IMR-90 (cell line): ENCODE measurements at regions not wholly inside any gene's neighbourhood (a gene's known extent, or its start where the extent isn't known, plus 50 kb on each side); places are given as distances from the start of the nearest gene placed in this dataset.
"Not testable (repeated sequence)": the region's sequence is repeated elsewhere in the genome, so short reads cannot be mapped to it uniquely, and the experiment has no call there.

ENCODE experiments used
- ATAC-seq: fragments of 200-7000 bp; cut with Tn5 transposase; 2 replicates; pipeline ENCODE4 v1.9.1; 2020; ENCODE audit warnings: low read depth, mild to moderate bottlenecking, moderate library complexity
- BruUV-seq: library from RNA; stranded (reverse); fragments of 400-500 nt; replicated peaks from 2 replicates; lab custom pipeline; 2021; lab: Mats Ljungman, UMichigan
- CTCF ChIA-PET: fragments of 300-600 bp; formaldehyde crosslinking; extraction: SDS; loops from one replicate; lab custom pipeline; 2021; ENCODE audit warnings: antibody characterized with exemption; lab: Yijun Ruan, JAX
- POLR2A ChIA-PET: fragments of 300-600 bp; sonication (Branson Sonifier 250); formaldehyde crosslinking; loops from one replicate; lab custom pipeline; 2022; ENCODE audit warnings: antibody characterized with exemption; ENCODE audit not compliant: unreplicated experiment; lab: Charles Lee
- DNase-seq: peaks from one replicate; pipeline ENCODE4 v3.0.0; 2013
- H2AFZ ChIP-seq: replicated peaks from 2 replicates; pipeline ENCODE3; 2013; ENCODE audit warnings: low read length, mild to moderate bottlenecking; ENCODE audit not compliant: poor library complexity
- H2AK5ac ChIP-seq: 2 replicates; pipeline ENCODE4 v1.6.1; 2013; ENCODE audit warnings: low read depth, low read length, inconsistent platforms
- H2AK9ac ChIP-seq: replicated peaks from 2 replicates; pipeline ENCODE3; 2013; ENCODE audit warnings: mild to moderate bottlenecking, low read depth, low read length, moderate library complexity; ENCODE audit not compliant: poor library complexity
- H2BK120ac ChIP-seq: 2 replicates; pipeline ENCODE4 v1.6.1; 2013; ENCODE audit warnings: low read depth, low read length, inconsistent platforms
- H2BK15ac ChIP-seq: 3 replicates; pipeline ENCODE4 v1.6.1; 2013; ENCODE audit warnings: low read depth, low read length, inconsistent platforms
- H2BK20ac ChIP-seq: 2 replicates; pipeline ENCODE4 v1.6.1; 2013; ENCODE audit warnings: low read depth, mild to moderate bottlenecking, inconsistent platforms, low read length, moderate library complexity
- H2BK5ac ChIP-seq: 2 replicates; pipeline ENCODE4 v1.6.1; 2013; ENCODE audit warnings: mild to moderate bottlenecking, low read depth, low read length, inconsistent platforms; ENCODE audit not compliant: poor library complexity, severe bottlenecking
- H3K14ac ChIP-seq: replicated peaks from 2 replicates; pipeline ENCODE4 v1.6.1; 2013; ENCODE audit warnings: low read depth, low read length, inconsistent platforms
- H3K18ac ChIP-seq: 2 replicates; pipeline ENCODE4 v1.6.1; 2013; ENCODE audit warnings: low read depth, low read length, control low read depth
- H3K23ac ChIP-seq: 2 replicates; pipeline ENCODE4 v1.6.1; 2013; ENCODE audit warnings: low read depth, low read length, inconsistent platforms
- H3K27ac ChIP-seq: 2 replicates; pipeline ENCODE4 v1.5.1; 2013; ENCODE audit warnings: mild to moderate bottlenecking, control low read depth, low read length; ENCODE audit not compliant: insufficient read depth
- H3K27me3 ChIP-seq: 2 replicates; pipeline ENCODE4 v1.6.1; 2013; ENCODE audit warnings: low read length; ENCODE audit not compliant: control insufficient read depth, insufficient read depth
- H3K36me3 ChIP-seq: 2 replicates; pipeline ENCODE4 v1.6.1; 2013; ENCODE audit warnings: low read length, mixed read lengths; ENCODE audit not compliant: control insufficient read depth, insufficient read depth
- H3K4ac ChIP-seq: 2 replicates; pipeline ENCODE4 v1.6.1; 2013; ENCODE audit warnings: low read depth, low read length, inconsistent platforms
- H3K4me1 ChIP-seq: 2 replicates; pipeline ENCODE4 v1.6.1; 2013; ENCODE audit warnings: low read length, mixed read lengths; ENCODE audit not compliant: control insufficient read depth, insufficient read depth
- H3K4me2 ChIP-seq: 2 replicates; pipeline ENCODE4 v1.6.1; 2013; ENCODE audit warnings: low read depth, mild to moderate bottlenecking, control low read depth, low read length, moderate library complexity
- H3K4me3 ChIP-seq: 2 replicates; pipeline ENCODE4 v1.5.1; 2013; ENCODE audit warnings: low read depth, mild to moderate bottlenecking, control low read depth, low read length, moderate library complexity; ENCODE audit not compliant: insufficient read depth
- H3K56ac ChIP-seq: 2 replicates; pipeline ENCODE4 v1.6.1; 2013; ENCODE audit warnings: low read length, inconsistent platforms; ENCODE audit not compliant: insufficient read depth; ENCODE audit errors: extremely low read depth
- H3K79me1 ChIP-seq, 2 experiments: 2 replicates each; pipeline ENCODE4 v1.6.1; 2013; ENCODE audit warnings: low read length in 2 of 2, inconsistent platforms in 1 of 2, low read depth in 1 of 2
- H3K9ac ChIP-seq: 2 replicates; pipeline ENCODE4 v1.6.1; 2013; ENCODE audit warnings: low read depth, low read length, control low read depth
- H3K9me1 ChIP-seq: 2 replicates; pipeline ENCODE4 v1.6.1; 2013; ENCODE audit warnings: low read length, inconsistent platforms; ENCODE audit not compliant: insufficient read depth
- H3K9me3 ChIP-seq: 2 replicates; pipeline ENCODE4 v1.6.1; 2013; ENCODE audit warnings: low read length; ENCODE audit not compliant: control insufficient read depth, insufficient read depth
- H4K20me1 ChIP-seq: 2 replicates; pipeline ENCODE4 v1.6.1; 2013; ENCODE audit warnings: low read length, inconsistent platforms; ENCODE audit not compliant: insufficient read depth
- H4K5ac ChIP-seq: 2 replicates; pipeline ENCODE4 v1.6.1; 2013; ENCODE audit warnings: mild to moderate bottlenecking, low read depth, low read length, control low read depth
- H4K8ac ChIP-seq, 2 experiments: 2 replicates each; pipeline ENCODE4 v1.6.1; 2013; ENCODE audit warnings: low read depth in 2 of 2, low read length in 2 of 2, control low read depth in 1 of 2, inconsistent platforms in 1 of 2
- H4K91ac ChIP-seq: 2 replicates; pipeline ENCODE4 v1.6.1; 2013; ENCODE audit warnings: low read depth, low read length, inconsistent platforms; ENCODE audit not compliant: insufficient read depth
- WGBS, 2 experiments: methylation state at CpG; one replicate each; pipeline versions ENCODE4 v1.1.5 to v1.1.7; 2013; ENCODE audit warnings: missing lambda C conversion rate in 2 of 2; ENCODE audit not compliant: insufficient read length in 1 of 2; ENCODE audit errors: extremely low coverage in 2 of 2; 5-methylcytosine and 5-hydroxymethylcytosine counted together
- dilution Hi-C: fragments of 300-500 bp; cut with HindIII; formaldehyde crosslinking; loops from one replicate; pipeline ENCODE4 v1.14.3; 2018; ENCODE audit warnings: low sequenced_read_pairs; ENCODE audit not compliant: unreplicated experiment
- in situ Hi-C: fragments of 300-500 bp; cut with MboI; formaldehyde crosslinking; loops from 3 replicates; pipeline ENCODE4 v1.14.3; 2019; ENCODE audit warnings: low sequenced_read_pairs, inconsistent platforms, mixed read lengths
- intact Hi-C: fragments of 100-400 bp; cut with micrococcal nuclease; formaldehyde crosslinking; loops from 2 replicates; pipeline ENCODE4 v1.10.0; 2022

DNA sequence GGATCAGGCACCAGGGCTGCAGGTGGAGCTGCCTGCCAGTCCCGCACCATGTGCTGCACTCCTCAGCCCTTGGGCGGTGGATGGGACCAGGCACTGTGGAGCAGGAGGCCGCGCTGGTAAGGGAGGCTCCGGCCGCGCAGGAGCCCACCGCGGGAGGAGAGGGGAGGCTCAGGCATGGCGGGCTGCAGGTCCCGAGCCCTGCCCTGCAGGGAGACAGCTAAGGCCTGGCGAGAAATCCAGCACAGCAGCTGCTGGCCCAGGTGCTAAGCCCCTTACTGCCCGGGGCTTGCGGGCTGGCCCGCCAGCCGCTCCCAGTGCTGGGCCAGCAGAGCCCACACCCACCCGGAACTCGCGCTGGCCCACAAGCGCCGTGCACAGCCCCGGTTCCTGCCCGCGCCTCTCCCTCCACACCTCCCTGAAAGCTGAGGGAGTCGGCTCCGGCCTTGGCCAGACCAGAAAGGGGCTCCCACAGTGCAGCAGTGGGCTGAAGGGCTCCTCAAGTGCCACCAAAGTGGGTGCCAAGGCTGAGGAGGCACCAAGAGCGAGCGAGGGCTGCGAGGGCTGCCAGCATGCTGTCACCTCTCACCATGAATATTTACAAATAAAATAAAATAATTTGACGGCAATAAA, 294.7 kb downstream of the CD109 start:
- H2AK5ac ChIP-seq, H2BK120ac ChIP-seq, H3K14ac ChIP-seq, H3K9me1 ChIP-seq, H3K4me2 ChIP-seq, BruUV-seq, H3K18ac ChIP-seq, H3K4me3 ChIP-seq, H3K4me1 ChIP-seq, DNase-seq, H2AFZ ChIP-seq, H2AK9ac ChIP-seq, H2BK20ac ChIP-seq, intact Hi-C loops, ATAC-seq, H3K27me3 ChIP-seq, H2BK15ac ChIP-seq, H4K20me1 ChIP-seq, H4K8ac ChIP-seq, H3K56ac ChIP-seq, H3K4ac ChIP-seq, H4K5ac ChIP-seq, H3K9me3 ChIP-seq, POLR2A ChIA-PET, in situ Hi-C loops, dilution Hi-C loops, H3K23ac ChIP-seq, H3K27ac ChIP-seq, H2BK5ac ChIP-seq, H3K79me1 ChIP-seq, CTCF ChIA-PET, H3K9ac ChIP-seq, H3K36me3 ChIP-seq, H4K91ac ChIP-seq: not testable (repeated sequence)
- WGBS, 2 experiments: 99% methylated on average over 10 of the region's 30 CpGs; no CpG with 5 or more reads in 1 of the 2 experiments
